ENCODE measurements at regions not wholly inside any gene's neighbourhood (a gene's known extent, or its start where the extent isn't known, plus 50 kb on each side); places are given as distances from the start of the nearest gene placed in this dataset.

DNA sequence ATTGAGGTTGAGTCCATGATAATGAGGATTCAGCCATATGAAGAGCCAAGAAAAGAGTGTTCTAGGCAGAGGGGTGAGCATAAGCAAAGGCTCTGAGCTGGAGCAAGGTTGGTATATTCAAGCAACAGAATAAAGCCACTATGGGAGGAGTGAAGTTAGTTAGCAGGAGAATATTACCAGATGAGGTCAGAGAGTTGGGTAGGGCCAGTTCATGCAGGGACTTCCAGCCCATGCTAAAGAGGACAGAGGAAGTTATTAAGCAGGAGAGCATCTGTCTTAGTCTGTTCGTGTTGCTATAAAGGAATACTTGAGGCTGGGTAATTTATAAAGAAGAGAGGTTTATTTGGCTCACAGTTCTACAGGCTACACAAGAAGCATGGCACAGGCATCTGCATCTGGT lies 57.1 kb upstream of the ATG10 start:
- DNase-seq, result no peak

DNA sequence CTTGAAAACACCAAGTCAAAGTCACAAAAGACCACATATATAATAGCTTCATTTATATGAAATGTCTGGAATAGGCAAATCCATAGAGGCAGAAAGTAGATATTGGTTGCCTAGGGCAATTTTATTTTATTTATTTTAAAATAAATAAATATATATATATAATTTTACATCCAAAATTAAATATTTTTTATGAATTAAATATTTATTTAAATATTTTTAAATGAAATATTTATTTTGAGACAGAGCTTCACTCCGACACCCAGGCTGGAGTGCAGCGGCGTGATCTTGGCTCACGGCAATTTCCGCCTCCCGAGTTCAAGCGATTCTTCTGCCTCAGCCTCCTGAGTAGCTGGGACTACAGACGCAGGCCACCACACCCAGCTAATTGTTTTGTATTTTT lies 58.9 kb upstream of the ATG10 start:
- DNase-seq, result no peak

GRCh38 chr5:81909677-81910076 lies 62.1 kb upstream of the ATG10 start:
- DNase-seq, result no peak

DNA sequence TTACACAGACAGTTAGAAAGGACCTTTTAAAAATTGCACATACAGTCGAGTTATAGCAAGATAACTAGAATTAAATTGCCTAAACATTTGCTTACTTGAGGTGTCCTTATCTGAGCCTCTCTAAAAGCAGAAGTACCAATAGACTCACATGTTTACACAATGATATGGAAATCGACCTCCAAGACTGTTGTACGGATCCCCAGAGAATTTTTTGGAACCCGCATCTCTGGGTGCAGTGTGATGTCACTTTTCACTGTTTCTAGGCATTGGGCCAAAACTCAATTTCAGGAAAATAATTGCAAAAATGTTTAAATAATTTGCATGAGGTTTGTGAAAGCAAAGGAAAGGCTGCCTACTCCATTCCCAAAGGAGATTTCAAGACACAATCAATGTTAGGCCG lies 63.1 kb upstream of the ATG10 start:
- no peak for DNase-seq

- no peak for DNase-seq
These were observed 63.8 kb upstream of the ATG10 start for GRCh38 chr5:81908044-81908443.

DNA sequence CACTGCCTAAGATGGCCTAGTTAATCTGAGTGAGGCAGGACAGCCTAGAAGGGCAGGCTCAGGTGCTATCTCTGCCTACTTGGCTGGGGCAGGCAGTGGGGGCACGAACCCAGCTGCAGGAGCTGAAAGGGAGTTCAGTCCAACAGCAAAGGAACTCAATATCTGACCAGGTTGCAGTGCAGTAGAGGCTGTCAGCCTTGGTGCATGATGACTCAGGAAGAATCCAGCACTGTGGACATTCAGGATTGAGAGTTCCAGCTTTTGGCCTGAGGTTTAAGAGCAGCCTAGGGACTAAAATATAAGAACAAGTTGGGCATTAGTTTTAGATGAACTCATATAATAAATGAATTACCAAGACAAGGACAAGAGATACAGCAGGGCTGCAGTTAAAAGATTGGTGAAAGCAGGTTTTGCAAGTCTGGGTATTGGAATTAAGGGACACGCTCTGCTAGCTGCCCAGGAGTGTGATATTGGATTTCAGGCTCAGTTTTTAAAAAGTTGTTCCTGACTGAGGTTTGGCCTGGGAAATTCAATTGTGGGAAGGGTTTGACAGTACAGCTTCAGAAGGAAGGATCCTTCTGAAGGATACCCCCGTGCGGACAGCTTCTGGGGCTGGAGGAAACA lies 64.7 kb upstream of the ATG10 start:
- no peak for DNase-seq

DNA sequence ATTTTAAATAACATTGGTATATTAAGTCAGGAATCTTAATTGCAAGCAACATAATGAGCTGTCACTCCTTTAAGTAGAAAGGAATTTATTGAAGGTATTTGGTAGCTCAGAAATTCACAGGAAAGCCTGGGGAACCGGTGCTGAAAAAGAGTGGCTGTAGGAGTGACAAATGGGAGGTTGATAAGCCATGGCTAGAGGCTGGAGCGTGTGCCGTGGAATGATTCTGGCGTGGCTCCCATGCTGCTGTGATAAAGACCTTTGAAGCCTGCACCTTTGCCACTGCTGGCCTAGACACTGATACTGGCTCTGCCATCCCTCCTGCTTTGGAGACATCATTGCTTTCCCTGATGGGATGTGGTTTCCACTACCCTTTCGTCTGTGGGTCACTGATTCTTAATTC lies 65.7 kb upstream of the ATG10 start:
- DNase-seq, result no peak

DNA sequence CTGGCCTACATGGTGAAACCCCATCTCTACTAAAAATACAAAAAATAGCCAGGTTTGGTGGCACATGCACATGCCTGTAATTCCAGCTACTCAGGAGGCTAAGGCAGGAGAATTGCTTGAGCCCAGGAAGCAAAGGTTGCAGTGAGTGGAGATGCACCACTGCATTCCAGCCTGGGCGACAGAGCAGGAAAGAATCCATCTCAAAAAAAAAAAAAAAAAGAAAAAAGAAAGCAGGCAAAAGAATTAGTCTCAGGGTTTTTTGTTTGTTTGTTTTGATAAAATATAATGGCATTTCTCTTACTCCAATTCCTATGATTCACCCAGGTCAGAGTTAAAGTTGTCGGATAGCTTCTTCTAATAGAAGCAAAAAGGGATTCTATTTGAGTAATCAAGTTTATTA lies 67.0 kb upstream of the ATG10 start:
- DNase-seq, result no peak

DNA sequence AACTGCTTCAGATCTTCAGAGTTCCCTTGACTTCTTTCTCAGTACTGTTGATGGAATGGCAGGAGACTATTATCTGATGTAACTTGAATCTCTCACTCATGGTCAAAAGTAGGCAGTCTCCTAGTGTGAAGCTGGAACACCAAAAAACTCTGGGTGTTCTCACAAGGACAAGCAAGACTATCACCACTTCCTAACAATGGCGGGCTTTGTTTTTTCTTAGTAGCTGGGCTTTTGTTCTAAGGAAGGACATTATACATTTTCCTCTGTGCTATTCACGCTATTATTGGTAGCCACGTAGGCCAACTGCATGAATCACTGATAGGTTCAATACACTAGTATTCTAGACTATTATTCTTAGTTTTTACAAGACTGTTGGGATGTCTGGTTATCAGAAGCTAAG lies 67.7 kb upstream of the ATG10 start:
- DNase-seq, result no peak

GRCh38 chr5:81901586-81901985 lies 70.2 kb upstream of the ATG10 start:
- no peak for DNase-seq

DNA sequence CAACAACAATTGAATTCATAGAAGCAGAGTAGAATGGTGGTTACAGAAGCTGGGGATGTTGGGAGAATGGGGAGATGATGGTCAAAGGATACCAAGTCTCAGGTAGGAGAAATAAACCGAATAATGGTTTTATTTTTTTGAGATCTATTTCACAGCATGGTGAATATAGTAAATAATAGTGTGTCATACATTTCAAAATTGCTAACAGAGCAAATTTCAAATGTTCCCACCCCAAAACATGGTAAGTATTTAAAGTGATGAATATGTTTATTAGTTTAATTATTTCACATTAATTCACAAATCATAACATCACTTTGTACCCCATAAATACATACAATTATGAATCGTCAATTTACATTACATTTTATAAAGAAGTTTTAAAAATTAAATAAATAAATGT lies 72.7 kb upstream of the ATG10 start:
- DNase-seq, result no peak

DNA sequence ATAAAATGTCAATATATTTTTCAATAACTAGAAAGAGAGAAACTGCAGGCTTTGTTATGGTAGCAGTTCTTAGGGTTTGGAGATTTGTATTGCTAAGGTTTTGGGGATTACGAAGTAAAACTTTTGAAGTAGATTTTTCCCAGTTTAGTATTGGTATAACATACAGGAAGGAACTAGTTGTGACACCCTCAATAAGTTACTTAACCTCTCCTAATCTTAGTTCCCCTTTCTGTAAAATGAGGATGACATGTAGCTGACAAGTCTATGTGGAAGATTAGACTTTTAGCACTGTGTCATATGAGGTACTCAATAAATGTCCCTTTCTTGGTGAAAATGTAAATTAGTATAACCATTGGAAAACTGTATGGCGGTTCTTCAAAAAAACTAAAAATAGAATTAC lies 73.4 kb upstream of the ATG10 start:
- no peak for DNase-seq

- DNase-seq, result no peak
These were observed 75.1 kb upstream of the ATG10 start for GRCh38 chr5:81896764-81897163.

GRCh38 chr5:81895307-81895706 lies 76.5 kb upstream of the ATG10 start:
- no peak for DNase-seq

GRCh38 chr5:81893961-81894360 lies 77.9 kb upstream of the ATG10 start:
- DNase-seq, result no peak

GRCh38 chr5:81884871-81885270 lies 87.0 kb upstream of the ATG10 start:
- DNase-seq, result no peak

GRCh38 chr5:81883371-81883770 lies 88.5 kb upstream of the ATG10 start:
- DNase-seq, result no peak

GRCh38 chr5:81881595-81881994 lies 90.2 kb upstream of the ATG10 start:
- no peak for DNase-seq

DNA sequence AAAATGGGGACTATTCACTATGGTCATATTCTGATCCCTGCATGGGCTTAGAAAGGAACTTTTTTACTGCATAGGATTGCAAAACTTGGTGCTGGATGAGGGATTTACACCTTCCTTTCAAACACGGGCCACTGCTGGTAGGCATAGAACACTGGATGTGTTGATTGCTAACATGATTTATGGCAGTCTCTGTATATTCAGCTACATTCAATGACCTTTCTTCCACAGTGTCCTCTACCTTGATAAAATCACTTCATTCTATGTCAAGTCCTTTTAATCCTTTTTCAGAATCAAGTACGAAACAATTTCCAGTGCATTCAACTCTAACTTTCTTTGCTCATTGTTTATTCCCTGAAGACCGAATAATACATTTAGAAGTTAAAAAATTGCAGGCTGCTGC lies 91.9 kb upstream of the ATG10 start:
- no peak for DNase-seq

- DNase-seq, result no peak
These were observed 93.5 kb upstream of the ATG10 start for GRCh38 chr5:81878333-81878732.

GRCh38 chr5:81866994-81867393 lies 104.8 kb upstream of the ATG10 start:
- no peak for DNase-seq

GRCh38 chr5:81860778-81861177 lies 109.9 kb upstream of the SSBP2 start:
- no peak for DNase-seq

- no peak for DNase-seq
These were observed 108.7 kb upstream of the SSBP2 start for GRCh38 chr5:81859624-81860023.

DNA sequence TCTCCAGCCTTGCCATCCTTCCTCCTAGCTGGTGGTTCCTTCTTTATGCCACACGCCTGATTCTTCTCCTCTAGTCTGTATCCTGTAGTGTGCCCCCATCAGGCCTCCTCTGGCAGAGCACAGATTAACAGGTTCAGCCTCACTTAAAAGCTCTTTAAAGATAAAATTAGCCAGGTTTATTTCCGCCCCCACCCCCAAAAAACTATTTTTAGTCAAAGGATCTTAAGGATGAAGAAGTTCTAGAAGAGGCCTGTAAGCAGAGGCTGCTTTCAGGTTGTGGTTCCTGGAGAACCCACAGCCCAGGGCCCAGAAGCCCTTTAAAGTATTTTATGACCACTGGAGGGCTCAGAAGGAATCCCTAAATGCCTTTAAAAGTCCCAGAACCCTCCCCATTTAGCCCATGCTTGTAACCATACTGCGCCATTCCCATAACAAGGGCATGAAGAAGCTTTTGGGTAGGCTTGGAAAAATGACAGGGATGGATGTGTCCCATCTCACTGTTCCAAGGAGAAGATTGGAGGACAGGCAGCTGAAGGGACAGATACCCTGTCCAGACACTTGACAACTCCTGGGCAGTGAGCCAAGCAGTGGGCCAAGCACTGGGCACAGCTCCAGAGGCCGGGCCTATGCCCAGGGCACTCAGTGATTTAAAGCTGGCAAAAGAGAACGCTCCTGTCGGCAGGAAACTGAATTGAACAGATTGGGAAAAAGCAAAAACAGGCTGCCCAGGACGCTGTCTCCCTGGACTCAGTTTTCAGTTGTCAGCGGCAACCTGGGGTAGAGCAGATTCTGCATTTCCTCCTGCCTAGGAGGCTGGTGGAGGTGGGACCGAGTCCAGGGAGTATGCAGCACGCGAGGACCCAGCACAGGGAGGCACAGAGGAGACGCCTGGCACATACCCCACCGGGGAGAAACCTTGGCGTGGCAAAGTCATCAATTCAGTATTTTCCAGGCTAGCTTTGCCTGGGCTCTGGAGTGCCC lies 106.3 kb upstream of the SSBP2 start:
- DNase-seq, result no peak

- no peak for DNase-seq
These were observed 104.7 kb upstream of the SSBP2 start for GRCh38 chr5:81855591-81855990.
